ENCODE measurements at regions not wholly inside any gene's neighbourhood (a gene's known extent, or its start where the extent isn't known, plus 50 kb on each side); places are given as distances from the start of the nearest gene placed in this dataset.

- no peak for DNase-seq
Measured at GRCh38 chrX:124529786-124530185, 183.4 kb downstream of the SH2D1A start.

- no peak for DNase-seq
Measured at GRCh38 chrX:124530803-124531202, 184.4 kb downstream of the SH2D1A start.

GRCh38 chrX:124534536-124534935 lies 188.2 kb downstream of the SH2D1A start:
- DNase-seq = no peak

- no peak for DNase-seq
Measured at GRCh38 chrX:124540474-124540873, 194.1 kb downstream of the SH2D1A start.

- no peak for DNase-seq
Measured at GRCh38 chrX:124548571-124548970, 202.2 kb downstream of the SH2D1A start.

DNA sequence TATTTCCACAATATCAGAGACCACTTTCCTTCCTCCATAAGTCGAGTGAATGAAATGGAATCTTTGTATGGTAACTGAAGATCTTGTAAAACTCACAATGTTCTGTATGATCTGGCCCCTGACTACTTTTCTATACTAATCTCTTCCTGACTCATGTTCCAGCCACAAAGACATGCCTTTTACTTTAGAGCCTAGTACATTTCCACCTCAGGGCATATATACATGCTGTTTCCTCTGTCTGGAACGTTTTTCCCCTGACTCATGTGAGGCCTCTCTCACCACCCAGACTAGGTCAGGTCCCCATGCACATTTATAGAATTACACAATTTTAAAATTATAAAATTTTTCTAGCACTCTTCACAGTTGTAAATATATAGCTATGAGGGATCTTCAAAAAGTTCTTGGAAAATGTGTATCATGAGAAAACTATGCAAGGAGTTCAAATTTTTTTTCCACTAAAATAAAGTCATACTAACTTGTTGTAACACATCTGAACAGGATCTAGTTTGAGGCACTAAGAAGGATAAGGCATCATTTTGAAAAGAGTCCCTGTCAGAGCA lies 208.8 kb downstream of the SH2D1A start:
- no peak for DNase-seq

GRCh38 chrX:124557976-124558375 lies 211.6 kb downstream of the SH2D1A start:
- DNase-seq = no peak

DNA sequence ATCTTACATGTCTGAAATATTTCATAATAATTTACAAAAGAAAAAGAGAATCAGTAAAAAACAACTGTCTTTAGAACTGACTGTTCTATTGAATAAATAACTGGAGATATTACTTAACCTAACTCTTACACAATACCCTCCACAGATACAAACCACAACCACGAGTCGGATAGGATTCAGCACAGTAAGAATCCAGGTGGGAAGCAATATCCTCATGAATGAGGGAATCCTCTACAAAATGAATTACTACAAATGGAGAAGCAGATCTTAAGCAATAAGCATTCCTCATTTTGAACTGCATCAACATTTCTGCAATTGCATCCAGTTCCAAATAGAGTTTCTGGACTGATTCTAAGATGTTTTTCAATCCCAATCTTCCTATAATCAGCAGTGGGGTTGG lies 227.1 kb downstream of the SH2D1A start:
- DNase-seq = no peak

GRCh38 chrX:124592744-124593143 lies 246.4 kb downstream of the SH2D1A start:
- DNase-seq = no peak

GRCh38 chrX:124594017-124594651 lies 247.8 kb downstream of the SH2D1A start:
- no peak for DNase-seq

GRCh38 chrX:124605511-124605910 lies 259.1 kb downstream of the SH2D1A start:
- no peak for DNase-seq

GRCh38 chrX:124606724-124607123 lies 260.4 kb downstream of the SH2D1A start:
- no peak for DNase-seq

- no peak for DNase-seq
Measured at GRCh38 chrX:124619710-124620109, 273.3 kb downstream of the SH2D1A start.

- DNase-seq = no peak
Measured at GRCh38 chrX:124634363-124634762, 288.0 kb downstream of the SH2D1A start.

DNA sequence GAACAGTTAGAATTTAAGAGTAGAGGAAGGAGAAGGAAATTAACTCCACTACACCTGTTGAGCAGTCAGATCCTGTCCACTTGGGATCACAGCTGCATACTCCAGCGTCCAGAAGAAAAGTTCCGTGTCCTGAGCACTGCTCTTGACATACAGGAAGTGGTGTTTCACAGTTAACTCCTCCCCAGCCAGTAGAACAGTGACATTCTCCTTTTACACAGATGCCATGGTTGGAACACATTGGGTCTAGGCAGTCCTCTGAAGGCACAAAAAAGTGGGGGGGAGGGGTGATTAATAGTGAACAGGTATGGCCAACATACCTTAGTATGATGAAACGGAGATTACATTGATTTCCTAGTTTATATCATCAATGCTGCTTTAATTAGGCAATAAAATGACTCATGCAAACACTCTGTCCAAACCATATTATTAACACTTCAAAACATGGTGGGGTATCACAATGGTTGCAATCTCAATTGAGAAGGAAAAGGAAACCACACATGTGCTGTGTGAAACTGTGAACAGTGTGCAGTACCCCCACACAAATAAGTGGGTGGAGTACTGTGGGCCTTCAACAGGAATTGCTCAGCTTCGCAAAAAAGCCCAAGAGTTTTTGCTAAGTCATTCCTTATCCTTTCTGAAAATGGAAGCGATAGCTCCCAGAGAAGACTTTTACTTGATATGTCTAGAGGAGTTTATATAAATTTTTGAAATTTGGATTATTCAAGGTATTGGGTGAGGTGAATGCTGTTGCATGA lies 295.6 kb downstream of the SH2D1A start:
- DNase-seq = no peak

- DNase-seq = no peak
Measured at GRCh38 chrX:124646403-124646802, 300.0 kb downstream of the SH2D1A start.

DNA sequence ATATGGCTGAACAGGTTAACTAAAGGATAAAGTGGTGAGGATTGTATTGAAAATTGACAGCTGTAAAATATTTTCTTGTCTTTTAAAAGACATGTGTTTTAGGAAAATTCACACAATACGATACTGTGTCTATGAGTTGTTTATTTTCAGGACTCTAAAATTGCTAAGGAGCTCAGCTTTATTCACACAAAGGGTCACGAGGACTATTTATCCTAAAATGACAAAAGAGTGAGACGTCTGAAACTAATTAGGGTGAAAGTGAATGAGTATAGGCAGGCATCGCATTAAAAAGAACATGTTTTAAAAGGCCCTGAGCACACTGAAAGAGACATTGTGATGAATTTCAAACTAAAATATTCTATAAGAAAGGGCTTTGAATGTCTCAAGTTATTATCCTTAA lies 304.7 kb downstream of the SH2D1A start:
- no peak for DNase-seq

DNA sequence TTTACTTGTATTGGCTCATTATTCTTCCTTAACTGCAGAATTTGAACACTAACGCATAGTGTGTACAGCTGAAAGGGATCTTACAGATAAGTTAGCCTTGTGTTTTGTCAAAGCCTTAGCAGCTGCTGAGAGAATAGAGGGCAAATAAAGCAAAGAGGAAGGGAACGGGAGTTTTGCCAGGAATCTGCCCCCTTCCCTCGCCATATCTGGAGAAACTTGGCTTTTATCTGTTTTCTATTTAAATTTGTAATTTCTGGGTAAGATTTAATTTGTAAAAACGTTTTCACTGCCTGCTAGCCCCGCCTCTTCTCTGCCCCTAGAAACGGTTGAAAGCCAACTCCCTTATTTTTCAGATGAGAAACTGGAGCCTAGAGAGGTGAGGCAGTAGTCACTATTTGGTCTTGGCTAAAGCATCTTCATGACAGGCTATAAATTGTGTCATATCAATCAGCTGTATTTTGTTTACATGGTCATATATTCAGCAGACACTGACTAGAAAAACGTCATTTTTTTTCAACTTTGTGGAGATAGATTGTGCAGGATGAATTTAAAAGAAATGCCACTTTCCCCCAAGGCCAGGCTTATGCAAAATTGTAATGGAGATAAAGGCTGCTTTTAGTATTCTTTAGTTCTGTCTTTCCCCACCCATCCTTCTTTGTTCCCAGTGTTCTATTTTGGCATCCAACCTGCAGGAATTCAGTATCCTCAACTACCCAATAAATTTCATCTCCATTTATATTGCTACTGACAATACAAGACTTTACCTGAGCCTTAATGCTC lies 319.4 kb downstream of the SH2D1A start:
- no peak for DNase-seq

DNA sequence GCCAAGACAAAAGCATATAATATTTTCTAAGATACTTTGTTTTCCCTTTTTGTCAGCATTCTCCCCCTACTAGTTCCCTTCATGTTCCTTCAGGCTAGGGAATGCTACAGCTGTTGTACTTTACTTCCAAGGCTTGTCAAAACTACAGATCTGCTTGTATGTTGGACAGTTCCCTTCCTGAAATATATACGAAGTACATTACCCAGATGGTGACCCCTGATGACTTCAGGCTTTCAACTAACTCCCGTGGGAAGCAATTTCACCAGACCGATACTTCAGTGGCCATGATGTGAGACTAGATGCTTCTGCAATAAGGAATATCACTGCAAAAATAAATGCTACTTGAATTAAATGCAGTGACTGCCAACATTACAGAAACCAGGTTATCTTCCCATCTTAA lies 332.8 kb downstream of the SH2D1A start:
- DNase-seq = no peak

DNA sequence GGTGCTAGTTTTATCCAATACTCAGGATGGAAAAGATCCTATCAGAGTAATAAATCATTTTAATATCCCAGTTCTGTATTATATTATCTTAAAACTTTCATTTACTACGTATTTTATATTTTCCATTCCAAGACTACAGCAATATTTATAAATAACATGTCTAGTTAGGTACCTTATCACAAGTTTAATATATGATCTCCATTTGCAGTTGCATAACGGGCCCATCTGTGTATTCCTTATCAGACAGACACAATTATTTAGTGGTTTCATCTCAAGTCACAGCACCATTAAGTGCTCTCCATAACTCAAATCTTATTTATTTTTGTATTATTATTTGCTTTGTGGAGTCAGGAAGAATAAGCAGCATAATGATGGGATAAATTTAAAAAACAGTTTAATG lies 333.9 kb downstream of the SH2D1A start:
- no peak for DNase-seq

GRCh38 chrX:124690495-124690894 lies 344.1 kb downstream of the SH2D1A start:
- DNase-seq = no peak

DNA sequence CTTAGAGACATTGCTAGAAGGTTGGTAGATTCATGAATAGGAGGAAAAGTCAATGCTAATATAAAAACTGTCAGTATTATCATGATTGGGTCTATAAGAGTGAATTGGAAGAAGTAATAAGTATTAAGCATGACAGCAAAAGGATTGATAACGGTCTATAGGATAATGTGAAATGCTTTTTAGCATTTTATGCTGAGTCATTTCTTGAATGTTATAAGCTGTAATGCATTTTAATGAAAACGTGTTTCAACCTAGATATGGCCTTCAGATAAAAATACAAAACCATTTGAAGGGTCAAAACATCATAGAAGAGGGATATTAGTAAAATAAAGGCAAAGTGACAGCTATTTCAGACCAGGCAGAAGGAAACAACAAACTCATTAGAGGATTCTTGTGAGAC lies 353.5 kb downstream of the SH2D1A start:
- DNase-seq = no peak

- no peak for DNase-seq
Measured at GRCh38 chrX:124717537-124717936, 371.2 kb downstream of the SH2D1A start.

- DNase-seq = no peak
Measured at GRCh38 chrX:124719060-124719459, 372.7 kb downstream of the SH2D1A start.

Measured in NCI-H1105 (cell line).